Occipital lobe (tissue), 1 donor: ENCODE measurements at regions not wholly inside any gene's neighbourhood (a gene's known extent, or its start where the extent isn't known, plus 50 kb on each side); places are given as distances from the start of the nearest gene placed in this dataset.
"Not testable (repeated sequence)": the region's sequence is repeated elsewhere in the genome, so short reads cannot be mapped to it uniquely, and the experiment has no call there.

Source experiments
- DNase-seq: peaks from one replicate; lab custom pipeline; 2025; lab: John Stamatoyannopoulos, UW

DNA sequence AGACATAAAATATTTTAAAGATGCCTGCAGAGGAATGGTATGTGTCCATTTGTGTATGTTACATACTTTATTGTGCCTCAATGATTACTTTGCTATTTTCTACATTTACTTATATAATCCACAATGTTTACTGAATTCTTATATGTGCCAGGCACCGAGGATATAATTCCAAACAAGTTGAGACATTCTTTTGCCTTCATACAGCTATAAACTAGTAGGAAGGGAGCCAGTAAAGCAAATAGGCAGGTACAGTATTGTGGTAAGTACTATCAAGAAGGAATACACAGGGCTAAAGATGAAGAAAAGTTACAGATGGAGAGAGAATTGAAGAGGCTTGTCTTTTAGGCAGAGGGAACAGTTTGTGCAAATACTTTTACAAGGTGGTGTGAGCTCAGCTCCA is 131.6 kb downstream of the DISP1 start:
- DNase-seq: no peak

DNA sequence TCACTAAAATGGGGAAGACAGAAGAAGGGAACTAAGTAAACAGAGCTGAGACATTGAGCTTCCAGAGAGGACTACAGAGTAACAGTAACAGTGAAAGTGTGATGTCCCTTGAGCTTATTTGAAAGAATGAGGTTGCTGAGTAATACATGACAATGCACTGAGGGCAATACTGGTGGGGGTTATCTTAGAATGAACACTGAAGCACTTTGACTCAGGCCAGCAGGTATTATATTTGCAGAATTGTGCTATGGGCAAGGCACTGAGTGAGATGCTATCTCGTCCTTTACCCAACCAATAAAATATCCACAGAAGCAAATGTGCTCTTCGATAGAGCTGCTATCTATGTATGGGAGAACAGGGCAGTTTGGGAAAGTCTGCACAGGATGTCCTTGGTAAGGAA is 133.2 kb downstream of the DISP1 start:
- no peak for DNase-seq

DNA sequence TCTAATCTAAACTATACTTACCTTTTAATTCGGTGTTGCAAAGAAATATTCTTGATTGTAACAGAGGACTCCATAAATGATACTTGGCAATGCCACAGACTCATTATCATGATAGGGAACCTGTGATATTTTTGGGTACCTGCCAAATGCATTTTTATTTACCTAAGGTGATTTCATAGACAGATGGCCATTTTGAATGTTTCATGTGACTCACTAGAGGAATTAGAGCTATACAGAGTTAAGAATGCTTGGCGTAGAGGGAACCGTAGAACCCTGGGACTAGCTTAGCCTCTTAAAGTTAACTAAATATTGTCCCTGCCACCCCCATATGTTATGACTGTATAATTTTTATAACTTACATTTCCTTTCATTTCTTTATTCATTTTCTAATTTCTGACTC is 136.1 kb downstream of the DISP1 start:
- DNase-seq: no peak

DNA sequence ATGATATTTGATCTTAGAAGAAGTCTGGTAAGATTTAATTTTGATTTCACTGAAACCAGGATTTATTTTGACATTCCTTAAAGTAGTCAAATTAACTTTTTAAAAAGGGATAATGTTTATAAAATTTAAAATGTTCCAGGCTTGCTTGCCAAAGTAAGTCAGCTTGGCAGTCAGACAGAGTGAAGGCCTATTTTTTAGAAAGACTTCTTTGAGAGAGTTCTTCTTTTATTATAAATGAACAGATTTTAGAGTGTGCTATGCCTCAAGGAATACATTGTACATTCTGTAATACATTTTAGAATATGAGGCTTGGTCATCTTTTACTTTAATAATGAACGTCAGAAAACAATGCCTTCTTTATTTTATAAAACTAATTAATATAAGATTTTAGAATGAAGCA is 138.7 kb downstream of the DISP1 start:
- DNase-seq: no peak

GRCh38 chr1:222955964-222956363 is 141.1 kb downstream of the DISP1 start:
- DNase-seq: no peak

GRCh38 chr1:222956601-222957000 is 141.8 kb downstream of the DISP1 start:
- DNase-seq: no peak

GRCh38 chr1:222967466-222968240 is 152.8 kb downstream of the DISP1 start:
- no peak for DNase-seq

DNA sequence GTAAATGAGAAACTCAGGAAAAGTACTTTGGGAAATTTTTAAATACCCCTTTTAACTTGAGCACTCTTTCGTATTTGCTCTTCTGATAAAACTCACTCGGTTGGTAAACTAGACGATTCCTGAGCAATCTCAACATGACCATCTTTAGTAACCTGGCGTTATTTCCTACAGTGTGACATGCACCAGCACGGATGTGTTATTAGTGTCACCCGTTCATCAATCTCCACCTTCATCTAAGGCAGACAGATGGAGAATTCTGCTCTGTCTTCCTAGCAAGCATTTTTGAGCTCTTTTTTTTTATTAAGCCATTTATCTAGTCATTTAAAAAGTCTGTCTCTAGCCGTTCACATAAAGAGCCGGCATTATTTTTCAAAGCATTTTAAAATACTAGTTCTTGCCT is 155.2 kb downstream of the DISP1 start:
- no peak for DNase-seq

DNA sequence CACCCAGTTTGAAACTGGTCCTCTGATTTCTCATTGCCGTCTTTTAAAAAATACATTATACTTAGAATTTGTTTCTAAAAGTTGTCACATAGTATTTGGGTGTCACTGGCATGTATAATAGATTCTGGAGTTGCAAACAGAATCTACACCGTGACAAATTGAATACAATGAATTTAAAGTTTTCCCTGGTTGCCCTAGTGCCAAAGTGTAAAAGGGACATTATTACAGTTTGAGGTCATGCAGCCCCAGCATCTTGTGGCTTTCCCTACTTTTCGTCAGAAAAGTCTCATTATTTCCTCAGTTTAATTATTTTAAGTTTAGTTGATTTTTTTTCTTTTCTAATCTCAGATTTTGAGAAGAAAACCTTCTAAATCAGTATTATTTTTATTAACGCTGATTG is 155.9 kb downstream of the DISP1 start:
- no peak for DNase-seq

- no peak for DNase-seq
Observed at GRCh38 chr1:222971146-222971545, 156.3 kb downstream of the DISP1 start.

DNA sequence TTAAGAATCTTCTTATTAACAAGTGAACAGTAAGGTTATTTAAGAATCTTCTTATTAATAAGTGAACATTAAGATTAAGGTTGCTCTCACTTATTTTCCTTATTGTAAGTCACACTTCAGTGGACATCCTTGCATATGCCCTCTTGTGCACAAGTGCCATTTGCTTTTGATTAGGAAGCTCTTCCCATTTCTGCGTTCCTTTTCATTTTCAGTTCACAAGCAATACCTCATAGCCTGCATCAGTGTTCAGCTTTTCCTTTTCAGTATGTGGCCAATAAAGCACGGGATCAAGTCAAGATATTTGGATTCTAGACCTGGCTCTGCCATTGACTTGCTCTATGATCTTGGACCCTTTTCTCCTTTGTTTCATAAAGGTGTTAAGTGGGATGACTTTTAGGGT is 158.7 kb downstream of the DISP1 start:
- DNase-seq: no peak

- no peak for DNase-seq
Observed at GRCh38 chr1:222974496-222974895, 159.7 kb downstream of the DISP1 start.

DNA sequence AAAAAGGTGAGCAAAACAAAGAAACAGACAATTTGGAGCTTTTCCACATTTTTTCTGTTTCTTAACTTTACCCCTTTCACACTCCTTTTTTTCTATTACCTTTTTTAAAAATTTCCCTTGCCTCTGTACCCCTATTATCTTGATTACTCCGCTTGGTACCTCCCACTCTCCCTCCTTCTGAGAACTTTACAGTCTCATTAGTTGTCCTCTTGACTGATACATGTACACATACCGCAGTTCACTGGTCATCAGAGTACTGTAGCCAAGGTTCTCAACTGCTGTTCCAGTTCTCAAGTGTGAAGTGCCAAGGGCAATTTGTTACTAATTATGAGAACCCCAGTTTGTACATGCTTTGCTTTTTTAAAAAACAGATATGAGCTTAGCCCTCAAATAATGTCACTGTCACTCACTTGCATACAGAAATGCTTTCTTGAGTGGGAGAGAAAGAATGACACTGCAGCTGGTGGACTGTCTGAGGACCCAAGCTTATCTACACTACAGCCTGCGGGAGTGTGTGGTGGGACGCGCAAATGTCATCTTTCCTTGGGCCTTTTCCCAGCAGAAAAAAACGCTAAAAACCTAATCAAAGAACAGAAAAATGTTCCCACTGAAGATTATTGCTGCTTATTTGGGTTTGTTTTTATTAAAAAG is 160.8 kb downstream of the DISP1 start:
- no peak for DNase-seq

DNA sequence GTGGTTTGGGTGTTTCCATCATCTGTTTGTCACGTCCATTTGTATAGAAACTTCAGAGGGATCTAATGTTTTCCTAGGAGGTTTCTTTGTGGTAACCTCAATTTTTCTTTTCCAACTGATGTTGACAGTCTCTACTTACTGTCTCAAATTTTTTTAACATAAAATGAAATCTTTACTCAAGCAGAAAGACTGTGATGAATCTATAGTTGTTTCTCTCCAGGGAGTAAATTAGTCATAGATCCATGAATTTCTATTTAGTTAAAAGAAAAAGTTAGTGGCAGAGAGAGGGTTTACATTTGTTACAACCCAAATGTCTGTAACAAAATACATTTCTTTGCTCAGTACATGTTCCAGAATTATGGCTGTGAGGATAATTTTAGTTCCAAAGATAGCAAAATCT is 161.6 kb downstream of the DISP1 start:
- no peak for DNase-seq

GRCh38 chr1:222977294-222977693 is 162.5 kb downstream of the DISP1 start:
- not testable (repeated sequence) for DNase-seq

DNA sequence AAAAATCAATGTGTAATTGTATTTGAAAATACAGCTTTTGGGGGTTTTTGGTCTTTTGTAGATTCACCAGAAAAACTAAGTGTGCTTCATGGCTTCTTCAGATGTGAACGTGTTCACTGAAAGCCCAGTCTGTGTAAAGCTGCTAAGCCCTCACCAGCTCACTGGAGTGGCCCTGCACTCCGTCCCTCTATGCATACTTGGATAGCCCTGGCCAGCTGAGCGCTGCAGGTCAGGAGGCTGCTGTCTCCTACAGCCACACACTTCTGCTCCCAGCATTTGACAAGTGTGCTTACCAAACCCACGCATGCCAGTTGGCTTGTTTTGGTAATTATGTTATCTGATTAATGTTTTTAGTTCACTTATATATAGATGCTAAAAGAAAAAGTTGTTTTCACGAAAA is 163.5 kb downstream of the TLR5 start:
- no peak for DNase-seq

GRCh38 chr1:222987674-222988076 is 155.4 kb downstream of the TLR5 start:
- DNase-seq: no peak

GRCh38 chr1:222989443-222989842 is 153.6 kb downstream of the TLR5 start:
- DNase-seq: no peak

DNA sequence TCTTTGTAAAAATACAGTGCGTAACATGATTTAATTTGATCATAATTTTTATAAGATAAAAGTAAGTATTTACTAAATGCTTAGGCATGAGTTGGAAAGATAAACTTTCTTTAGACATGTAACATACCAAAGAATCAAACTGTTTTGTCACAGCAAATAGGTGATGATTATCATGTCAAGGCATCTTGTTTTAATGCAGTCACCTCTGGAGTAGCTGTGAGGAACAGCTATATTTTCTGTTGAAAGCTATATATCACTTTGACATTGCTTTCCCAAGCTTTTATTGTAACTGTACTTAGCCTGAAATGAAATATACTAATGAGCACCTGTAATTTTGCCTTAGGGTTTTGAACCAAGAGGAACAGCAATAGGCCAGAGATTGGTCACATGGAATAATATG is 151.9 kb downstream of the TLR5 start:
- no peak for DNase-seq

DNA sequence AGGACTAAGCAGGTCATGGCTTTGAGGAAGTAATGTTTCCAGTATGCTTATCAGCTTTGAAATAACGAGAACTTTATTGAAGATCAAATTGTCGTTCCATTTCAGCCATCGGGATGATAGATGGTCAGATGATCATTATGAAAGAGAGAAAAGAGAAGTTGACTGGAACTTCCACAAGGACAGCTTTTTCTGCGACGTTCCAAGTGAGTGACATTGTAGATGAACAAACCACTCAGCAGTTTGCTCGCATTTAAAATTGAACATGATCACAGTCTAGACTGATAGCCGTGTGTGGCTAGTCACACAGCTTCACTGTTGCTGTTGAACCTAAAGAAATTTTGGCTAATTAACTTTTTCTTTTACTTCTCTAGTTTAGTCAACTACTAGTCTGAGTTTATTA is 151.1 kb downstream of the TLR5 start:
- no peak for DNase-seq

DNA sequence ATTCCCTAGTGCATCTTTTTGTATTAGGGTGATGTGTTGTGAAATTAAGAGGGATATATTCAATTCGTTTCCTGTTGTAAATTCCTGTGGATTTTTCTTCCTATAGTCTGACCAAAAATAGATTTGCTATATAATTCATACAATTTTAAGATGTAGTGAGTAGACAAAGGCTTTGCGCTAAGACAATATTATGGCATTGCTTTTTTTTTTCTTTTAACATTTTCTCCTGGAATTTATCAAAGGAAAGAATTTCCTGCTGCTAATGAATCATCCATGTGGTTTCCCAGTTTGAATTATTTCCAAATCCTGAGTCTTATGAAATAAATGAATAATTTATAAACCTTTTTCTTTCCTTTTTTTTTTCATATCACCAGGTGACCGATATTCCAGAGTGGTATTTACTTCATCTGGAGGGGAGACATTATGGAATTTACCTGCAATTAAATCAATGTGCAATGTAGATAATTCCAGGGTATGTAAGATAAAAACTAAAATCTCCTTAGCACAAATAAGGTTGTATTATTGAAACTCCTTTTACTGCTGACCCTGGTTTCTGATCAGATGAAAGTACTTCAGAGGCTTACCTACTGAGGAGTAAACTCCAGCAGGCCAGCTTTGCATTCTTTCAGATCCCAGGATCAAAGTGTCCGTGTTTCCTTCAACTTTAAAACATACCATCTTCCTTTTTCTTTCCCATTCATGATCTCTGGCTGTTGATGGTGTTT is 148.4 kb downstream of the TLR5 start:
- DNase-seq: no peak

GRCh38 chr1:222995236-222995580 is 147.8 kb downstream of the TLR5 start:
- no peak for DNase-seq
